ENCODE measurements at regions not wholly inside any gene's neighbourhood (a gene's known extent, or its start where the extent isn't known, plus 50 kb on each side); places are given as distances from the start of the nearest gene placed in this dataset.
A peak's percentile ranks its signal among the peaks of the same experiment; 100 is the strongest.

- no peak overlapping the region for H3K9ac ChIP-seq (ENCODE audit: low read length)
- no peaks in the 10 kb centered on the region for H3F3A ChIP-seq (ENCODE audit: low read length, unreplicated experiment)
- no peak overlapping the region for H3K4me3 ChIP-seq (ENCODE audit: low read length)
- no peak for TF ChIP-seq EZH2 (IDR thresholded peaks at IDR 0.05; ENCODE audit: low read length, unreplicated experiment)
- peak; percentile 85 for TF ChIP-seq CTCF (conservative IDR thresholded peaks at IDR 0.05; ENCODE audit: low read depth, low read length)
- H3K79me2 ChIP-seq (ENCODE audit: low read length): no peaks in the 10 kb centered on the region
- POLR2A ChIA-PET (ENCODE audit: unreplicated experiment): interaction anchor here (0.5 kb wide), 1 partner anchor 33 kb away, joined by 7 read pairs; no protein-coding TSS in a partner anchor
- H3K27me3 ChIP-seq (ENCODE audit: low read length): no peaks in the 10 kb centered on the region
- peak; percentile 82 for ATAC-seq
- H4K20me1 ChIP-seq (ENCODE audit: low read length): no peaks in the 10 kb centered on the region
- peak; percentile 86 for DNase-seq
- intact Hi-C loops (cut with micrococcal nuclease): loop anchor here (1.0 to 5.0 kb wide), 5 partner anchors 76 to 374 kb away; no protein-coding TSS in a partner anchor
- H3K27ac ChIP-seq (ENCODE audit: low read length): no peak overlapping the region
- H3K4me2 ChIP-seq (ENCODE audit: low read length): no peak overlapping the region
- no TSS peak for BruUV-seq (replicated peaks)
- H3K4me1 ChIP-seq (ENCODE audit: insufficient read depth, low read length): peaks cover 30% of the 10 kb centered on the region
- no peaks in the 10 kb centered on the region for H3K9me3 ChIP-seq (ENCODE audit: low read length)
- H3K36me3 ChIP-seq (ENCODE audit: low read depth, low read length): no peaks in the 10 kb centered on the region
- CTCF ChIA-PET: interaction anchor here (0.6 to 1.0 kb wide), 8 partner anchors 32 to 323 kb away, joined by 3 to 5 read pairs (median 3); no protein-coding TSS in a partner anchor
- H2AFZ ChIP-seq (ENCODE audit: low read length): peak overlapping the region; percentile 63
- no peaks in the 10 kb centered on the region for H3K9me2 ChIP-seq (replicated peaks; ENCODE audit: low read length)
Observed at GRCh38 chr2:215828528-215829184, 184.7 kb downstream of the MREG start.

- H3K27me3 ChIP-seq (ENCODE audit: low read length): no peaks in the 10 kb centered on the region
- H3K36me3 ChIP-seq (ENCODE audit: low read depth, low read length): no peaks in the 10 kb centered on the region
- ChIA-PET POLR2A (ENCODE audit: unreplicated experiment) (no interaction called here), CTCF (no interaction called here)
- TF ChIP-seq EZH2 (IDR thresholded peaks at IDR 0.05; ENCODE audit: low read length, unreplicated experiment) (no peak), CTCF (conservative IDR thresholded peaks at IDR 0.05; ENCODE audit: low read depth, low read length) (0 out of 2 replicates have a peak, but pooled peaks have one; percentile 10)
- H2AFZ ChIP-seq (ENCODE audit: low read length): peak overlapping the region; percentile 56
- peaks cover 26% of the 10 kb centered on the region for H3K4me1 ChIP-seq (ENCODE audit: insufficient read depth, low read length)
- BruUV-seq (replicated peaks): no TSS peak
- H3K9me2 ChIP-seq (replicated peaks; ENCODE audit: low read length): no peaks in the 10 kb centered on the region
- H3K9me3 ChIP-seq (ENCODE audit: low read length): no peaks in the 10 kb centered on the region
- H3K27ac ChIP-seq (ENCODE audit: low read length): no peak overlapping the region
- no peak overlapping the region for H3K9ac ChIP-seq (ENCODE audit: low read length)
- no peaks in the 10 kb centered on the region for H3F3A ChIP-seq (ENCODE audit: low read length, unreplicated experiment)
- DNase-seq (peak; percentile 39), ATAC-seq (peak; percentile 8)
- H4K20me1 ChIP-seq (ENCODE audit: low read length): no peaks in the 10 kb centered on the region
- no peaks in the 10 kb centered on the region for H3K79me2 ChIP-seq (ENCODE audit: low read length)
- H3K4me3 ChIP-seq (ENCODE audit: low read length): no peak overlapping the region
- intact Hi-C loops (cut with micrococcal nuclease): loop anchor here (5.0 kb wide), 3 partner anchors 75 to 290 kb away; no protein-coding TSS in a partner anchor
- peak overlapping the region; percentile 25 for H3K4me2 ChIP-seq (ENCODE audit: low read length)
Observed at GRCh38 chr2:215826838-215827441, 186.4 kb downstream of the MREG start.

GRCh38 chr2:215826376-215826775, 187.0 kb downstream of the MREG start:
- Histone ChIP-seq H3K27me3 (ENCODE audit: low read length) (no peaks in the 10 kb centered on the region), H3K36me3 (ENCODE audit: low read depth, low read length) (no peaks in the 10 kb centered on the region), H2AFZ (ENCODE audit: low read length) (no peak overlapping the region), H3K9me3 (ENCODE audit: low read length) (no peaks in the 10 kb centered on the region), H3K79me2 (ENCODE audit: low read length) (no peaks in the 10 kb centered on the region), H3K4me3 (ENCODE audit: low read length) (no peak overlapping the region), H3F3A (ENCODE audit: low read length, unreplicated experiment) (no peaks in the 10 kb centered on the region), H3K9ac (ENCODE audit: low read length) (no peak overlapping the region), H3K4me2 (ENCODE audit: low read length) (no peak overlapping the region; the same call in 1 of the 2 replicates), H3K4me1 (ENCODE audit: insufficient read depth, low read length) (peaks cover 26% of the 10 kb centered on the region), H3K9me2 (replicated peaks; ENCODE audit: low read length) (no peaks in the 10 kb centered on the region), H3K27ac (ENCODE audit: low read length) (no peak overlapping the region), H4K20me1 (ENCODE audit: low read length) (no peaks in the 10 kb centered on the region)
- no peak for ATAC-seq
- ChIA-PET POLR2A (ENCODE audit: unreplicated experiment) (interaction anchor here (0.6 kb wide), 1 partner anchor 70 kb away, joined by 3 read pairs; no protein-coding TSS in a partner anchor), CTCF (no interaction called here)
- no TSS peak for BruUV-seq (replicated peaks)
- DNase-seq: no peak
- TF ChIP-seq CTCF (conservative IDR thresholded peaks at IDR 0.05; ENCODE audit: low read depth, low read length) (no peak), EZH2phosphoT487 (IDR thresholded peaks at IDR 0.05; ENCODE audit: borderline replicate concordance, low read length) (no peak), EZH2 (IDR thresholded peaks at IDR 0.05; ENCODE audit: low read length, unreplicated experiment) (no peak)
- intact Hi-C loops (cut with micrococcal nuclease): loop anchor here (5.0 kb wide), 3 partner anchors 74 to 289 kb away; no protein-coding TSS in a partner anchor
